AG09309 (cell line): ENCODE measurements at regions not wholly inside any gene's neighbourhood (a gene's known extent, or its start where the extent isn't known, plus 50 kb on each side); places are given as distances from the start of the nearest gene placed in this dataset.

Experiments used
- DNase-seq: peaks from one replicate; pipeline ENCODE4 v3.0.0-alpha.2; 2010; ENCODE audit warnings: low read depth
- H3K4me3 ChIP-seq: 2 replicates; pipeline ENCODE4 v1.5.1; 2011; ENCODE audit warnings: mild to moderate bottlenecking, low read depth, low read length, moderate library complexity; ENCODE audit not compliant: control insufficient read depth
- TF ChIP-seq, protein P1 (sequence below): IDR thresholded peaks from 2 replicates; pipeline ENCODE4 v1.5.1; 2011; ENCODE audit warnings: mild to moderate bottlenecking, low read depth, low read length, inconsistent platforms; ENCODE audit not compliant: insufficient read depth, control insufficient read depth; ENCODE audit errors: missing control alignments

DNA sequence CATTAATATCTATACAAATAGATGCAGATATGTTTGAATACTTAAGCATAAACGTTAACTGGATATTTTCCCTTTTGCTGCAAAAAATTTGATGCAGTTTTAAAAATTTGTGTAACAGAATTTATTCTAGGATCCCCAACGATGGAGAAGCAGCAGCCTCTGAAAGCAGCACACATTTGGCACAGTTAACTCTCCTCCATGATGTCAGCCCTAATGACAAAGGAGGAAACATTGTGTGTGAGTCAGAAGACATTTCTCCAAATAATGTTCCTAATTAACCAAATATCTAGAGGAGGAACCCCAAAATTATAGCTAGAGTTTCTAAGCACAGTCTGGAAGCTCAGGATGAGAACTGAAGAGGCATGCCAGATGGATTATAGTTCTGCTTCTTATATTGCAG is 281.9 kb upstream of the MAD2L1 start:
- H3K4me3 ChIP-seq, result no peak overlapping the region
- TF ChIP-seq, protein P1, sequence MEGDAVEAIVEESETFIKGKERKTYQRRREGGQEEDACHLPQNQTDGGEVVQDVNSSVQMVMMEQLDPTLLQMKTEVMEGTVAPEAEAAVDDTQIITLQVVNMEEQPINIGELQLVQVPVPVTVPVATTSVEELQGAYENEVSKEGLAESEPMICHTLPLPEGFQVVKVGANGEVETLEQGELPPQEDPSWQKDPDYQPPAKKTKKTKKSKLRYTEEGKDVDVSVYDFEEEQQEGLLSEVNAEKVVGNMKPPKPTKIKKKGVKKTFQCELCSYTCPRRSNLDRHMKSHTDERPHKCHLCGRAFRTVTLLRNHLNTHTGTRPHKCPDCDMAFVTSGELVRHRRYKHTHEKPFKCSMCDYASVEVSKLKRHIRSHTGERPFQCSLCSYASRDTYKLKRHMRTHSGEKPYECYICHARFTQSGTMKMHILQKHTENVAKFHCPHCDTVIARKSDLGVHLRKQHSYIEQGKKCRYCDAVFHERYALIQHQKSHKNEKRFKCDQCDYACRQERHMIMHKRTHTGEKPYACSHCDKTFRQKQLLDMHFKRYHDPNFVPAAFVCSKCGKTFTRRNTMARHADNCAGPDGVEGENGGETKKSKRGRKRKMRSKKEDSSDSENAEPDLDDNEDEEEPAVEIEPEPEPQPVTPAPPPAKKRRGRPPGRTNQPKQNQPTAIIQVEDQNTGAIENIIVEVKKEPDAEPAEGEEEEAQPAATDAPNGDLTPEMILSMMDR, result no peak
- no peak for DNase-seq

GRCh38 chr4:120331486-120332370 is 265.1 kb upstream of the MAD2L1 start:
- DNase-seq, result no peak
- TF ChIP-seq, protein P1, result no peak
- H3K4me3 ChIP-seq, result no peak overlapping the region

DNA sequence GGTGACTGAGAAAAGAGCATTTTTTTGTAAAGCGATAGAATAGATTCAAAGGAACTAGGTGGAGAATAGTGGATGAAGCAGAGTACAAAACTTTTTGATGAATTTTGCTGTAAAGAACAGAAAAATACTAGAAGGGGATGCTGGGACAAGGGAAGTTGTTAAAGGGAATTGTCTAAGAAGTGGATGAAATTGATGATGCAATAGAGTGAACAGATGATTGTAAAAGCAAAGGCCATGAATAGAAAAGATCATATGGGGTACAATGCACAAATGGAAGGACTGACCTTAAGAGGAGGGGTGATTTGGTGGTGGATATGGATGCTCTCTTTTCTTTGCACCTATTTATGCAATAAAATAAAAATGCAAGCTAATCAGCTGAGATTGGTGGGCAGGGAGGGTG is 262.7 kb upstream of the MAD2L1 start:
- H3K4me3 ChIP-seq, result no peak overlapping the region
- DNase-seq, result no peak
- TF ChIP-seq, protein P1, result no peak

- TF ChIP-seq, protein P1, result no peak
- DNase-seq, result no peak
- H3K4me3 ChIP-seq, result no peak overlapping the region
Observed at GRCh38 chr4:120327276-120327675, 260.6 kb upstream of the MAD2L1 start.

GRCh38 chr4:120319046-120319767 is 252.6 kb upstream of the MAD2L1 start:
- H3K4me3 ChIP-seq, result no peak overlapping the region
- TF ChIP-seq, protein P1, result no peak
- DNase-seq, result no peak

- no peak for DNase-seq
- H3K4me3 ChIP-seq, result no peak overlapping the region
- TF ChIP-seq, protein P1, result no peak
Observed at GRCh38 chr4:120318196-120318846, 251.7 kb upstream of the MAD2L1 start.
